ENCODE measurements at regions not wholly inside any gene's neighbourhood (a gene's known extent, or its start where the extent isn't known, plus 50 kb on each side); places are given as distances from the start of the nearest gene placed in this dataset.

GRCh38 chr13:34276764-34277163 lies 458.8 kb downstream of the RFC3 start:
- ChIA-PET CTCF (no interaction called here), POLR2A (ENCODE audit: unreplicated experiment) (no interaction called here)
- no peaks in the 10 kb centered on the region for H3K27me3 ChIP-seq (ENCODE audit: insufficient read depth, low read depth)
- no peak overlapping the region for H2AFZ ChIP-seq
- TF ChIP-seq CTCF (conservative IDR thresholded peaks at IDR 0.05), result no peak
- H3K4me2 ChIP-seq, result no peak overlapping the region
- no peaks in the 10 kb centered on the region for H3K36me3 ChIP-seq (ENCODE audit: low read depth)
- no peak for DNase-seq
- H3K9me2 ChIP-seq (ENCODE audit: insufficient read depth), result no peaks in the 10 kb centered on the region
- no peaks in the 10 kb centered on the region for H3K9me3 ChIP-seq (ENCODE audit: insufficient read depth, low read depth)
- intact Hi-C loops (cut with micrococcal nuclease; ENCODE audit: unreplicated experiment), result no loop called here
- H3K79me2 ChIP-seq (ENCODE audit: low read depth), result no peaks in the 10 kb centered on the region
- no peaks in the 10 kb centered on the region for H4K20me1 ChIP-seq (ENCODE audit: insufficient read depth)
- H3F3A ChIP-seq (ENCODE audit: insufficient read depth, low read depth), result no peaks in the 10 kb centered on the region
- H3K27ac ChIP-seq, result no peak overlapping the region
- BruUV-seq (replicated peaks), result no TSS peak
- no peak overlapping the region for H3K4me3 ChIP-seq
- no peaks in the 10 kb centered on the region for H3K4me1 ChIP-seq (replicated peaks; ENCODE audit: insufficient read depth)

GRCh38 chr13:34277936-34278335 lies 460.0 kb downstream of the RFC3 start:
- no TSS peak for BruUV-seq (replicated peaks)
- no peak for TF ChIP-seq EZH2 (IDR thresholded peaks at IDR 0.05; ENCODE audit: low read depth)
- TF ChIP-seq CTCF (conservative IDR thresholded peaks at IDR 0.05), result no peak
- H3K4me2 ChIP-seq, result no peak overlapping the region
- no peaks in the 10 kb centered on the region for H3K27me3 ChIP-seq (ENCODE audit: insufficient read depth, low read depth)
- POLR2A ChIA-PET (ENCODE audit: unreplicated experiment), result no interaction called here
- no peaks in the 10 kb centered on the region for H3K79me2 ChIP-seq (ENCODE audit: low read depth)
- H3F3A ChIP-seq (ENCODE audit: insufficient read depth, low read depth), result no peaks in the 10 kb centered on the region
- no peaks in the 10 kb centered on the region for H3K36me3 ChIP-seq (ENCODE audit: low read depth)
- no peak overlapping the region for H3K27ac ChIP-seq
- H2AFZ ChIP-seq, result no peak overlapping the region
- H3K9me3 ChIP-seq (ENCODE audit: insufficient read depth, low read depth), result no peaks in the 10 kb centered on the region
- no peaks in the 10 kb centered on the region for H4K20me1 ChIP-seq (ENCODE audit: insufficient read depth)
- intact Hi-C loops (cut with micrococcal nuclease; ENCODE audit: unreplicated experiment), result no loop called here
- H3K9me2 ChIP-seq (ENCODE audit: insufficient read depth), result no peaks in the 10 kb centered on the region
- no peak overlapping the region for H3K4me3 ChIP-seq
- no peak for DNase-seq
- CTCF ChIA-PET, result no interaction called here
- no peaks in the 10 kb centered on the region for H3K4me1 ChIP-seq (replicated peaks; ENCODE audit: insufficient read depth)

- Histone ChIP-seq H3K9me2 (ENCODE audit: insufficient read depth) (no peaks in the 10 kb centered on the region), H3K4me3 (no peak overlapping the region), H3K79me2 (ENCODE audit: low read depth) (no peaks in the 10 kb centered on the region), H4K20me1 (ENCODE audit: insufficient read depth) (no peaks in the 10 kb centered on the region), H3K9me3 (ENCODE audit: insufficient read depth, low read depth) (0 out of 2 replicates have a peak, but pooled peaks cover 2% of the 10 kb centered on the region), H3K4me2 (no peak overlapping the region), H3K27me3 (ENCODE audit: insufficient read depth, low read depth) (no peaks in the 10 kb centered on the region), H3F3A (ENCODE audit: insufficient read depth, low read depth) (no peaks in the 10 kb centered on the region), H3K27ac (no peak overlapping the region), H3K36me3 (ENCODE audit: low read depth) (no peaks in the 10 kb centered on the region), H3K4me1 (replicated peaks; ENCODE audit: insufficient read depth) (no peaks in the 10 kb centered on the region), H2AFZ (no peak overlapping the region)
- TF ChIP-seq EZH2 (IDR thresholded peaks at IDR 0.05; ENCODE audit: low read depth) (no peak), CTCF (conservative IDR thresholded peaks at IDR 0.05) (no peak)
- no TSS peak for BruUV-seq (replicated peaks)
- intact Hi-C loops (cut with micrococcal nuclease; ENCODE audit: unreplicated experiment), result no loop called here
- CTCF ChIA-PET, result no interaction called here
- POLR2A ChIA-PET (ENCODE audit: unreplicated experiment), result no interaction called here
- DNase-seq, result no peak
Measured at GRCh38 chr13:34278780-34279179, 460.8 kb downstream of the RFC3 start.
